HFFc6 (cell line): ENCODE measurements at regions not wholly inside any gene's neighbourhood (a gene's known extent, or its start where the extent isn't known, plus 50 kb on each side); places are given as distances from the start of the nearest gene placed in this dataset.

ENCODE experiments used
- DNase-seq: peaks from one replicate; pipeline ENCODE4 v3.0.0-alpha.2; 2018
- H3K27ac Mint-ChIP-seq: 2 replicates; pipeline ENCODE4 v1.8.0; 2020; ENCODE audit warnings: mild to moderate bottlenecking, mixed read lengths
- H3K27me3 Mint-ChIP-seq: 2 replicates; pipeline ENCODE4 v1.8.0; 2021; ENCODE audit warnings: mild to moderate bottlenecking, moderate library complexity, mixed read lengths; ENCODE audit not compliant: insufficient read depth
- H3K36me3 Mint-ChIP-seq: 2 replicates; pipeline ENCODE4 v1.8.0; 2021; ENCODE audit warnings: low read depth, mixed read lengths
- H3K4me1 Mint-ChIP-seq: 2 replicates; pipeline ENCODE4 v1.8.0; 2020; ENCODE audit warnings: low read depth, mixed read lengths
- H3K4me3 Mint-ChIP-seq: 2 replicates; pipeline ENCODE4 v1.8.0; 2020; ENCODE audit warnings: mild to moderate bottlenecking, moderate library complexity, mixed read lengths
- H3K9me3 Mint-ChIP-seq: 2 replicates; pipeline ENCODE4 v1.8.0; 2020; ENCODE audit warnings: mild to moderate bottlenecking, mixed read lengths
- TF ChIP-seq, protein P1 (sequence below): fragments of 200-600 bp; sonication (generic); IDR thresholded peaks from 2 replicates; pipeline ENCODE4 v1.5.0; 2021; ENCODE audit warnings: antibody characterized with exemption, mild to moderate bottlenecking

DNA sequence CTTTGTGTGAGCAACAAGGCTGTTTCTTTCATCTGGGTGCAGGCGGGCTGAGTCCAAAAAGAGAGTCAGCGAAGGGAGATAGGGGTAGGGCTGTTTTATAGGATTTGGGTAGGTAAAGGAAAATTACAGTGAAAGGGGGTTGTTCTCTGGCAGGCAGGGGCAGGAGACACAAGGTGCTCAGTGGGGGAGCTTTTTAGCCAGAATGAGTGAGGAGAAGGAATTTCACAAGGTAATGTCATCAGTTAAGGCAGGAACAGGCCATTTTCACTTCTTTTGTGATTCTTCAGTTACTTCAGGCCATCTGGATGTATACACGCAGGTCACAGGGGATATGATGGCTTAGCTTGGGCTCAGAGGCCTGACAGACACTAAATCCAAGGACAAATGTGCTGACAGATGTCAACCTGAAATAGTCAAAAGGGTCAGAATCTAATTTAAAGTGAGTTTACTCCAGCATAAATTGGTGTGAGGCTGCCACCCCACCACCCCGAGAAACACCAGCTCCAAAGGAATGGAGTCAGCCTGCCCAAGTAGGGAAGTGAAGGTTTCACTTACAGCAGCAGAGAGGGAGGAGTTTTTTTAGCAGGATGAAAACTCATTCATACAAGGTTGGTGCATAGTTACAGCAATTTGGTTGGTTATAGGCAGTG, 560.0 kb upstream of the CDH4 start:
- Mint-ChIP-seq H3K4me1 (peaks cover 29% of the 10 kb centered on the region), H3K9me3 (0 out of 2 replicates have a peak, but pooled peaks cover 4% of the 10 kb centered on the region), H3K27ac (no peak overlapping the region), H3K27me3 (peaks cover 2% of the 10 kb centered on the region; the same call in 1 of the 2 replicates), H3K4me3 (no peak overlapping the region), H3K36me3 (no peaks in the 10 kb centered on the region)
- TF ChIP-seq, protein P1, sequence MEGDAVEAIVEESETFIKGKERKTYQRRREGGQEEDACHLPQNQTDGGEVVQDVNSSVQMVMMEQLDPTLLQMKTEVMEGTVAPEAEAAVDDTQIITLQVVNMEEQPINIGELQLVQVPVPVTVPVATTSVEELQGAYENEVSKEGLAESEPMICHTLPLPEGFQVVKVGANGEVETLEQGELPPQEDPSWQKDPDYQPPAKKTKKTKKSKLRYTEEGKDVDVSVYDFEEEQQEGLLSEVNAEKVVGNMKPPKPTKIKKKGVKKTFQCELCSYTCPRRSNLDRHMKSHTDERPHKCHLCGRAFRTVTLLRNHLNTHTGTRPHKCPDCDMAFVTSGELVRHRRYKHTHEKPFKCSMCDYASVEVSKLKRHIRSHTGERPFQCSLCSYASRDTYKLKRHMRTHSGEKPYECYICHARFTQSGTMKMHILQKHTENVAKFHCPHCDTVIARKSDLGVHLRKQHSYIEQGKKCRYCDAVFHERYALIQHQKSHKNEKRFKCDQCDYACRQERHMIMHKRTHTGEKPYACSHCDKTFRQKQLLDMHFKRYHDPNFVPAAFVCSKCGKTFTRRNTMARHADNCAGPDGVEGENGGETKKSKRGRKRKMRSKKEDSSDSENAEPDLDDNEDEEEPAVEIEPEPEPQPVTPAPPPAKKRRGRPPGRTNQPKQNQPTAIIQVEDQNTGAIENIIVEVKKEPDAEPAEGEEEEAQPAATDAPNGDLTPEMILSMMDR: no peak
- no peak for DNase-seq

DNA sequence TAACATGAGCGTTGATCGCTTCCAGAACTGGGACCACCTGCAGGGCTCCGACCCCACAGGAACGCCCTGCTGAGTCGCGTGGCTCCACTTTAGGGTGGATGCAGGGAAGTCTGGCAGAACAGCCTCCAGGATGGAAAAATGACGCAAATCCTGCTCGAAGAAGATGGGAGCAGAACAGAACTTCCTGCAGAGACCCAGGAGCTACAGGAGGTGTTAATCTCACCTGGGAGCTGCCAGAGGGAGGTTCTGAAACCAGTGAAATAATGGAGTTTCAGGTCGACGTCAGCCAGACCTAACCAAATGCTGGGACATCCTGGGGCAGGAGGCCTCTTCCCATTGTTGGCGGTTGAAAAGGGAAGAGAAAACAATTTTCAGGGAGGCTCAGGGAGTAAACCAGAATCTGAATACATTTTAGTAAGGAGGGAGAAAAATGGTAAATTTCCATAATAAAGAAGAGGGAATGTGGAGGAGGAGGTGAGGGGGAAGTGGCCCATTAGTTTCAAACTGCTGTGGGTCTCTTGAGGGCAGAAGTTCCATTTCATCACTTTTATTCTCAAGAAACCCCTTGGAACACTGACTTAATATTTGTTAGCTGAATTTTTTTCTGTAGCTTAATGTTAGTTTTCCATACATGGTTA, 558.4 kb upstream of the CDH4 start:
- TF ChIP-seq, protein P1: no peak
- Mint-ChIP-seq H3K27ac (no peak overlapping the region), H3K4me3 (no peak overlapping the region), H3K36me3 (no peaks in the 10 kb centered on the region), H3K9me3 (peaks cover 9% of the 10 kb centered on the region; the same call in 1 of the 2 replicates), H3K27me3 (no peaks in the 10 kb centered on the region), H3K4me1 (peaks cover 41% of the 10 kb centered on the region)
- DNase-seq: no peak

DNA sequence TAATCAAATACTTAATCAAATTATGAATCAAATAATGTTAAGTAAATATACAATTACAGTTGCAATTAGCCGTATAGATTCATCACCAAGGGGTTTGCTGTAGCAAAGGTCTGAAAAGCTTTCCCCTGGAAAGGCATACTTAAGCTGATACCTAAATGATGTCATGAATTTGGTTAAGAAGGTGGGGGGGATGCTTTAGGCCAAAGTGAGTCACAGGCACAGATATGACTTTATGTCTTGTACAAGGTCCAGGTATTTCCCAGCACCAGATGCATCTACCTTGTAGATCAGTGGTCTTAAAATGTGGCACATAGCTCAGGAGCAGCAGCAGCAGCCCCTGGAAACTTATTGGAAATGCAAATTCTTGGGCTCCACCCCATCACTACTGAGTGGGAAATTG, 557.3 kb upstream of the CDH4 start:
- Mint-ChIP-seq H3K4me1 (peaks cover 46% of the 10 kb centered on the region), H3K4me3 (no peak overlapping the region), H3K27ac (peak overlapping the region; percentile 84), H3K27me3 (no peaks in the 10 kb centered on the region), H3K36me3 (no peaks in the 10 kb centered on the region), H3K9me3 (peaks cover 5% of the 10 kb centered on the region; the same call in 1 of the 2 replicates)
- DNase-seq: peak; percentile 12
- TF ChIP-seq, protein P1: no peak

DNA sequence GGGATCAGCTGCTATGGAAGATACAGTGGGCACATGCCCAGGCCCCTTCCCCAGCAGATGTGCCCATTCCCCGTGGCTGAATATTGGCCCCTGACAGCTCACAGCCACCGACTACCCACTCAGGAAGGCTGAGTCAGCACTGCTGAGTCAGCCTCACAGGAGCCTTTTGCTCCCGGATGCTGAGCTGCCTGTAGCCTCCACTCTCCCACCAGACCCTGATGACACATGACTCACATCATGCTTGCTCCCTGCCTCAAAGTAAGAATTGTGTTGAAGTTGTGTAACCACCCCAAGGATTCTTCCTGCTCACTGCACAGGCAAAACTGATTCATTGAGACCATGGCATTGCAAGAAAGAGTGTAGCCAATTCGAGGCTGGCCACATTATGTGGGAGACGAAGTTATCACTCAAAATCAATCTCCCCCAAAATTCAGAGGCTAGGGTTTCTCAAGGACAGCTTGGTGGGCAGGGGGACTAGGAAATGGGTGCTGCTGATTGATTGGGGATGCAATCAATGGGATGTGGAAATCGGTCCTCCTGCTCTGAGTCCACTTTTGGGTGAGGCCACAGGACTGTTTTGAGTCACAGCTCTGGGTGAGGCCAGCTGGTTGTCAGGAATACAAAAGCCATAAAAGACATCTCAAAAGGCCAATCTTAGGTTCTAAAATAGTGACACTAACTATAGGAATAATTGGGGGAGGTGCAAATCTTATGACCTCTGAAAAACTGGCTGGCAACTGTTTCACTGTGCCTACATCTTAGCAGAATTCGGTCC, 556.6 kb upstream of the CDH4 start:
- H3K9me3 Mint-ChIP-seq: peaks cover 5% of the 10 kb centered on the region; the same call in 1 of the 2 replicates
- TF ChIP-seq, protein P1: no peak
- no peaks in the 10 kb centered on the region for H3K36me3 Mint-ChIP-seq
- no peaks in the 10 kb centered on the region for H3K27me3 Mint-ChIP-seq
- H3K27ac Mint-ChIP-seq: peak overlapping the region; percentile 84
- peaks cover 46% of the 10 kb centered on the region for H3K4me1 Mint-ChIP-seq
- DNase-seq: peak; percentile 90
- H3K4me3 Mint-ChIP-seq: peak overlapping the region; percentile 1; the same call in 1 of the 2 replicates

DNA sequence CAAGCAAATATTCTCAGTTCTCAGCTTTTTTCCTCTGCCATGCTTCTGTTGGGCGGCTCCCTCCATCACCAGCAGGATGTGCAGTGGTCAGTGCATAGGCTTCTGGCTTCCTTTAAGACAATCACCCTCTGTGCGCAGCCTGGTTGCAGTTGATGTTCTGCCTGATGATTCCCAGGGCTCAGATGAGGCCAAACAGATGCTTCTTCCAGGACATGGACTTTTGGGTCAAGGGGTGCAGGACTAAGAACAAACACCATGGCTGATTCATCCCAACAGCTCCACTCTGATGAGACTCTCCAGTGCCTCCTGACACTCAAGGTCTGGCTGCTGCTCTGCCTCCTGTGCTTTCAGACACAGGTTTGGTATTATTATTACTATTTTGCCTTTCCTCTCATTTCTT, 554.8 kb upstream of the CDH4 start:
- TF ChIP-seq, protein P1: no peak
- Mint-ChIP-seq H3K4me3 (no peak overlapping the region), H3K36me3 (no peaks in the 10 kb centered on the region), H3K27ac (no peak overlapping the region), H3K27me3 (no peaks in the 10 kb centered on the region), H3K9me3 (peaks cover 5% of the 10 kb centered on the region; the same call in 1 of the 2 replicates), H3K4me1 (peaks cover 46% of the 10 kb centered on the region)
- DNase-seq: no peak
